ENCODE measurements at regions not wholly inside any gene's neighbourhood (a gene's known extent, or its start where the extent isn't known, plus 50 kb on each side); places are given as distances from the start of the nearest gene placed in this dataset.
A peak's percentile ranks its signal among the peaks of the same experiment; 100 is the strongest.

DNA sequence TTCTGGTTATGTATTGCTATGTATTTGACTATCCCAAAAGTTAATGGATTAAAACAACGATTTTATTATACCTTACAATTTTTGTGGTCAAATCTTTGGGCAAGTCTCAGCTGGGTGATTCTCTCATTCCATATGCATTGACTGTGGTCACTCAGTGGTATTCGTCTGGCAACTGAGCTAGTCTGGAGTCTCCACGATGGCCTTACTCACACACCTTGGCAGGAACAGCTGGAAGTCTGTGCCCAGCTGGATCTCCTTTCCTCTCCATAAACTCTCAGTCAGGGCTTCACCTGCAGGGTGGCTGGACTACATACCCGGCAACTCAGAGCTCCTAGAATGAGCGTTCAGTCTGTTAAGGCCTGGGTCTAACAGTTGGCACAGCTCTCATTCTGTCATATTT lies 141.1 kb upstream of the WDFY3 start:
- Histone ChIP-seq H3K27me3 (ENCODE audit: insufficient read depth, low read depth, severe bottlenecking) (no peaks in the 10 kb centered on the region), H3K36me3 (no peaks in the 10 kb centered on the region), H3K27ac (no peak overlapping the region), H3K4me3 (ENCODE audit: low read depth, low read length) (no peak overlapping the region), H3K9me3 (ENCODE audit: severe bottlenecking) (no peaks in the 10 kb centered on the region)
- no peak for TF ChIP-seq CTCF (IDR thresholded peaks at IDR 0.05; ENCODE audit: low read depth, low read length)
- DNase-seq: no peak

- no peak for TF ChIP-seq CTCF (IDR thresholded peaks at IDR 0.05; ENCODE audit: low read depth, low read length)
- Histone ChIP-seq H3K27ac (no peak overlapping the region), H3K9me3 (ENCODE audit: severe bottlenecking) (no peaks in the 10 kb centered on the region), H3K27me3 (ENCODE audit: insufficient read depth, low read depth, severe bottlenecking) (no peaks in the 10 kb centered on the region), H3K36me3 (no peaks in the 10 kb centered on the region), H3K4me3 (ENCODE audit: low read depth, low read length) (no peak overlapping the region)
- no peak for DNase-seq
These were observed 147.2 kb upstream of the WDFY3 start for GRCh38 chr4:85113706-85114105.

DNA sequence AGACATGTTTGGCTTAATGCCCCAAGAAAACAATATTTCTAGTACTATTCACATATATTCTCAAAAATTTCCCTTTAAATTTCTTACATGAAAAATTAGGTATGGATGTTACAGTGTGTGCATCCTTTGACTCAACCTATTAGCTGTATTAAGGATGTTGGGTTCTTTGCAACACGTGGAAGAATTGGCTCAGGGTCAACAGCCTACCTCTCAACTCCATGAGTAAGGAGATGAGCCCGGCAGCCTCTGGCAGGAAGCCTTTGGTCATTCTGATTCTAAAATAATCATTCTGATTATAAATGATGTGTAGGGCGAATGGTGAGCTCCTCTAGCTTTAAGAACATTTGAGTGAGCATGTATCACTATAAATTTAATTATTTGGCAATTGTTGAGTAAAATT lies 148.0 kb upstream of the WDFY3 start:
- no peak overlapping the region for H3K27ac ChIP-seq
- no peak for DNase-seq
- TF ChIP-seq CTCF (IDR thresholded peaks at IDR 0.05; ENCODE audit: low read depth, low read length): no peak
- no peaks in the 10 kb centered on the region for H3K36me3 ChIP-seq
- H3K4me3 ChIP-seq (ENCODE audit: low read depth, low read length): no peak overlapping the region
- H3K9me3 ChIP-seq (ENCODE audit: severe bottlenecking): no peaks in the 10 kb centered on the region
- H3K27me3 ChIP-seq (ENCODE audit: insufficient read depth, low read depth, severe bottlenecking): no peaks in the 10 kb centered on the region

- H3K27me3 ChIP-seq (ENCODE audit: insufficient read depth, low read depth, severe bottlenecking): no peaks in the 10 kb centered on the region
- no peak overlapping the region for H3K27ac ChIP-seq
- no peak for TF ChIP-seq CTCF (IDR thresholded peaks at IDR 0.05; ENCODE audit: low read depth, low read length)
- H3K36me3 ChIP-seq: no peaks in the 10 kb centered on the region
- H3K4me3 ChIP-seq (ENCODE audit: low read depth, low read length): no peak overlapping the region
- no peaks in the 10 kb centered on the region for H3K9me3 ChIP-seq (ENCODE audit: severe bottlenecking)
- DNase-seq: no peak
These were observed 149.5 kb upstream of the WDFY3 start for GRCh38 chr4:85116008-85116407.

- H3K9me3 ChIP-seq (ENCODE audit: severe bottlenecking): no peaks in the 10 kb centered on the region
- no peak for TF ChIP-seq CTCF (IDR thresholded peaks at IDR 0.05; ENCODE audit: low read depth, low read length)
- H3K36me3 ChIP-seq: no peaks in the 10 kb centered on the region
- H3K27me3 ChIP-seq (ENCODE audit: insufficient read depth, low read depth, severe bottlenecking): no peaks in the 10 kb centered on the region
- H3K4me3 ChIP-seq (ENCODE audit: low read depth, low read length): no peak overlapping the region
- no peak for DNase-seq
- no peak overlapping the region for H3K27ac ChIP-seq
These were observed 159.2 kb upstream of the WDFY3 start for GRCh38 chr4:85125688-85126087.

DNA sequence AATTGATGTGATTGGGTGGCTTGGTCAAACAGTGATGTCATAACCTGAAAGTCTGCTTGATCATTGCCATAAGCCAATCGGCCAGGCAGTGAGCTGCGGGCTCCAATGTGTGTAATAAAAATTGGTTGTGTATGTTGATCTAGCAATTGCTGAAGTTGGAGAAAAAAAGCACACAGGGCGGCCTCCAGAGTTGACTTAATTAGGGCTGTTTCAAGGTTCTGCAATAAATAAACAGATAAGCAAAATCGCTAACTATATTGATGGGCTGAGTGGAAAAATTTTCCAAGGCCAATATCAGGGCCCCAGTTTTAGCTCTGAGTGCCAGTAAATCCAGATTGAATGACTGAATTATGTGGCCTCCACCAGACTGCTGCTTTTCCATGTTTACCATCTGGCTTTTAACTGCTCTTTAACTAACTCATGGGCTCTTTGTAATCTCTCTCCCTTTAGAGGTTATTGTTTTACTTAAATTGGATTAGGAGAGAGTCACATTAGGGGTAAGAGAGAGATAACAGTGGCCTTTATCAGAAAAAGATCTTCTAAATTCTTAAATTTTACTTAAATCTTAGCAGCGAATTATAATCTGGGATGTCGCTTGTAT lies 160.6 kb upstream of the WDFY3 start:
- no peaks in the 10 kb centered on the region for H3K9me3 ChIP-seq (ENCODE audit: severe bottlenecking)
- DNase-seq: no peak

More for the DNA sequence above, 160.6 kb upstream of the WDFY3 start:
- TF ChIP-seq CTCF (IDR thresholded peaks at IDR 0.05; ENCODE audit: low read depth, low read length): no peak
- H3K36me3 ChIP-seq: no peaks in the 10 kb centered on the region
- H3K27me3 ChIP-seq (ENCODE audit: insufficient read depth, low read depth, severe bottlenecking): no peaks in the 10 kb centered on the region
- H3K27ac ChIP-seq: peak overlapping the region; percentile 69
- H3K4me3 ChIP-seq (ENCODE audit: low read depth, low read length): no peak overlapping the region

Measured in WERI-Rb-1 (cell line).